Transverse colon (tissue), 4 donors: ENCODE measurements at regions not wholly inside any gene's neighbourhood (a gene's known extent, or its start where the extent isn't known, plus 50 kb on each side); places are given as distances from the start of the nearest gene placed in this dataset.
"Not testable (repeated sequence)": the region's sequence is repeated elsewhere in the genome, so short reads cannot be mapped to it uniquely, and the experiment has no call there.

Experiments
- EP300 ChIP-seq: sonication (generic); formaldehyde crosslinking; IDR thresholded peaks from one replicate; pipeline ENCODE4 v1.6.1; 2017; ENCODE audit warnings: antibody characterized with exemption, low read depth
- POLR2A ChIP-seq: fragments of 450-650 bp; IDR thresholded peaks from one replicate; pipeline ENCODE4 v1.6.1; 2016; ENCODE audit warnings: antibody characterized with exemption, mild to moderate bottlenecking, moderate library complexity
- POLR2AphosphoS5 ChIP-seq, 3 donors: sonication (generic); formaldehyde crosslinking; IDR thresholded peaks; one replicate each; pipeline ENCODE4 v1.6.1; 2016; ENCODE audit warnings: antibody characterized with exemption in 3 of 3
- TF ChIP-seq, protein P1 (sequence below), 5 experiments: fragments of 200-600 bp in 3 of 5; fragments of 450-650 bp in 2 of 5; sonication (generic) in 3 of 5; IDR thresholded peaks; 1 replicate in 2 of 5; 2 replicates in 3 of 5; pipeline ENCODE4 v1.5.1; 2016 to 2017; ENCODE audit warnings: antibody characterized with exemption in 5 of 5, inconsistent platforms in 3 of 5, mild to moderate bottlenecking in 2 of 5, moderate library complexity in 1 of 5

DNA sequence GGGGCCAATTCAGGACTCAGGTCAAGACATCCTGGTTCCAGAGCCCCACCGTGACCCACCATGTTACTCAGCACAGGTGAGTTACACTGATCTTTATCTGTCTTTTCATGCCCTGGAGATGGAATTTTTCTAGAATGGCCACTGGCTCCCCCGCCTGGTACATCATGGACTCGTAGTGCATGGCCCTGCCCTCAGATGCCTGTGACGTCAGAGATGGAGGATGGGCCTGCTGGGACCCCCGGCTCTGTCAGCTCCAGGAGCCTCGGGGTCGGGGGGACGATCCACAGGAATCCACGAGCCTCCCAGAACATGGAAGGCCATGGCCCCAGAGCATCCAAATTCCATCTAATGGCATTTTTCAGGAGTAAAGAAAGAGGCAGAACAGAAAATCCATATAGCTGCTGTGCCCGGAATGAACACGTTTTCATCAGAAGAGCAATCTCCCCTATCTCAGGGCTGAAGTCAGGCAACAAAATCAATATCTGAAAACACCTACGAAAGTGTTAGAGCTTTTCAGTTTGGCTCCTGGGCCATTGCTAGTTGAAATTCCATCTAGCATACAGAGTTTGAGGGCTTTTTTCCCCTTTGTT is 146.7 kb upstream of the SFSWAP start:
- not testable (repeated sequence) for TF ChIP-seq POLR2AphosphoS5 (IDR thresholded peaks at IDR 0.05); POLR2A; EP300
- TF ChIP-seq, protein P1, sequence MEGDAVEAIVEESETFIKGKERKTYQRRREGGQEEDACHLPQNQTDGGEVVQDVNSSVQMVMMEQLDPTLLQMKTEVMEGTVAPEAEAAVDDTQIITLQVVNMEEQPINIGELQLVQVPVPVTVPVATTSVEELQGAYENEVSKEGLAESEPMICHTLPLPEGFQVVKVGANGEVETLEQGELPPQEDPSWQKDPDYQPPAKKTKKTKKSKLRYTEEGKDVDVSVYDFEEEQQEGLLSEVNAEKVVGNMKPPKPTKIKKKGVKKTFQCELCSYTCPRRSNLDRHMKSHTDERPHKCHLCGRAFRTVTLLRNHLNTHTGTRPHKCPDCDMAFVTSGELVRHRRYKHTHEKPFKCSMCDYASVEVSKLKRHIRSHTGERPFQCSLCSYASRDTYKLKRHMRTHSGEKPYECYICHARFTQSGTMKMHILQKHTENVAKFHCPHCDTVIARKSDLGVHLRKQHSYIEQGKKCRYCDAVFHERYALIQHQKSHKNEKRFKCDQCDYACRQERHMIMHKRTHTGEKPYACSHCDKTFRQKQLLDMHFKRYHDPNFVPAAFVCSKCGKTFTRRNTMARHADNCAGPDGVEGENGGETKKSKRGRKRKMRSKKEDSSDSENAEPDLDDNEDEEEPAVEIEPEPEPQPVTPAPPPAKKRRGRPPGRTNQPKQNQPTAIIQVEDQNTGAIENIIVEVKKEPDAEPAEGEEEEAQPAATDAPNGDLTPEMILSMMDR (IDR thresholded peaks at IDR 0.05) = not testable (repeated sequence)
